Esophagus muscularis mucosa (tissue), 4 donors: ENCODE measurements at regions not wholly inside any gene's neighbourhood (a gene's known extent, or its start where the extent isn't known, plus 50 kb on each side); places are given as distances from the start of the nearest gene placed in this dataset.

Experiments used
- DNase-seq: peaks from one replicate; pipeline ENCODE4 v3.0.0-alpha.2; 2017; ENCODE audit errors: extremely low spot score
- H3K27ac ChIP-seq, 4 donors: fragments of 200-600 bp; sonication (generic); replicated peaks in 1 of 4; 1 replicate in 3 of 4; 2 replicates in 1 of 4; pipeline ENCODE4 v1.5.1; 2016 to 2019; ENCODE audit warnings: mild to moderate bottlenecking in 1 of 4
- H3K27me3 ChIP-seq, 4 donors: fragments of 200-600 bp; sonication (generic); one replicate each; pipeline versions ENCODE4 v1.5.1 to v1.6.0; 2016 to 2019
- H3K36me3 ChIP-seq, 4 donors: fragments of 200-600 bp; sonication (generic); one replicate each; pipeline ENCODE4 v1.5.1; 2016 to 2019
- H3K4me1 ChIP-seq, 4 donors: fragments of 200-600 bp; sonication (generic); one replicate each; pipeline ENCODE4 v1.5.1; 2016 to 2019
- H3K4me3 ChIP-seq, 4 donors: fragments of 200-600 bp; sonication (generic); 1 replicate in 2 of 4; 2 replicates in 2 of 4; pipeline ENCODE4 v1.5.1; 2016 to 2019; ENCODE audit warnings: mild to moderate bottlenecking in 4 of 4, moderate library complexity in 1 of 4
- H3K9me3 ChIP-seq, 4 donors: fragments of 200-600 bp; sonication (generic); 1 replicate in 3 of 4; 2 replicates in 1 of 4; pipeline ENCODE4 v1.5.1; 2016 to 2019
- EP300 ChIP-seq: sonication (generic); formaldehyde crosslinking; IDR thresholded peaks from one replicate; pipeline ENCODE4 v1.6.1; 2017; ENCODE audit warnings: antibody characterized with exemption
- POLR2A ChIP-seq: fragments of 450-650 bp; IDR thresholded peaks from one replicate; pipeline ENCODE4 v1.6.1; 2017; ENCODE audit warnings: antibody characterized with exemption, moderate library complexity, mild to moderate bottlenecking, low read depth
- POLR2AphosphoS5 ChIP-seq, 2 donors: sonication (generic); formaldehyde crosslinking; IDR thresholded peaks; one replicate each; pipeline ENCODE4 v1.6.1; 2017; ENCODE audit warnings: antibody characterized with exemption in 2 of 2
- WGBS: methylation state at CpG from one replicate; pipeline ENCODE4 v1.1.5; 2018; 5-methylcytosine and 5-hydroxymethylcytosine counted together
- intact Hi-C: fragments of 100-400 bp; cut with DNase I; formaldehyde crosslinking; loops from one replicate; pipeline ENCODE4 v1.15.1; 2023
- TF ChIP-seq, protein P1 (sequence below), 3 experiments: fragments of 200-600 bp in 2 of 3; fragments of 450-650 bp in 1 of 3; sonication (generic) in 2 of 3; IDR thresholded peaks; one replicate each; pipeline ENCODE4 v1.5.1; 2017 to 2019; ENCODE audit warnings: antibody characterized with exemption in 3 of 3, mild to moderate bottlenecking in 2 of 3, moderate library complexity in 1 of 3

DNA sequence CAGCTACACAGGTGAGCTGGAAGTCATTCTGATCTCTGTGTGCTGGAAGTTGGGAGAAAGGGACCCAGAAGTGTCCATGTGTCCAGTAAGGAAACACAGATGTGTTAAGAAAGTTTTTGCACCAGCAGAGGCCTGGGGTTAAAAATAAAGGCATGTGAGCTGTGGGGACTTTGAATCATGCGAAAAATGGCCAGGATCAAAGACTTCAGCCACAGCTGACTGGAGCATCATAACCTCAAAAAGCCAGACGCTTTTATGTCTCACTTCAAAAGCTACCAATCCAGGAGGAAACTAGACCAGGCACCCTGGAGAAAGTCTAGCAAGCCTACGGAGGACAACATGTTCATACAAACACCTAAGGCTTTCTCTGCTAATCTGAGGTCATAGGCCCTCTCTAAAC, 503.6 kb upstream of the REG3G start:
- Histone ChIP-seq H3K27ac (no peak overlapping the region), H3K4me3 (no peak overlapping the region), H3K27me3 (no peaks in the 10 kb centered on the region), H3K4me1 (no peaks in the 10 kb centered on the region), H3K36me3 (no peaks in the 10 kb centered on the region), H3K9me3 (no peaks in the 10 kb centered on the region)
- intact Hi-C loops, result no loop called here
- 87% methylated on average over 3 of the region's 3 CpGs for WGBS
- DNase-seq, result no peak
- TF ChIP-seq EP300, result no peak
- no peak for TF ChIP-seq POLR2A
- TF ChIP-seq, protein P1, sequence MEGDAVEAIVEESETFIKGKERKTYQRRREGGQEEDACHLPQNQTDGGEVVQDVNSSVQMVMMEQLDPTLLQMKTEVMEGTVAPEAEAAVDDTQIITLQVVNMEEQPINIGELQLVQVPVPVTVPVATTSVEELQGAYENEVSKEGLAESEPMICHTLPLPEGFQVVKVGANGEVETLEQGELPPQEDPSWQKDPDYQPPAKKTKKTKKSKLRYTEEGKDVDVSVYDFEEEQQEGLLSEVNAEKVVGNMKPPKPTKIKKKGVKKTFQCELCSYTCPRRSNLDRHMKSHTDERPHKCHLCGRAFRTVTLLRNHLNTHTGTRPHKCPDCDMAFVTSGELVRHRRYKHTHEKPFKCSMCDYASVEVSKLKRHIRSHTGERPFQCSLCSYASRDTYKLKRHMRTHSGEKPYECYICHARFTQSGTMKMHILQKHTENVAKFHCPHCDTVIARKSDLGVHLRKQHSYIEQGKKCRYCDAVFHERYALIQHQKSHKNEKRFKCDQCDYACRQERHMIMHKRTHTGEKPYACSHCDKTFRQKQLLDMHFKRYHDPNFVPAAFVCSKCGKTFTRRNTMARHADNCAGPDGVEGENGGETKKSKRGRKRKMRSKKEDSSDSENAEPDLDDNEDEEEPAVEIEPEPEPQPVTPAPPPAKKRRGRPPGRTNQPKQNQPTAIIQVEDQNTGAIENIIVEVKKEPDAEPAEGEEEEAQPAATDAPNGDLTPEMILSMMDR (IDR thresholded peaks at IDR 0.05), result no peak
- no peak for TF ChIP-seq POLR2AphosphoS5 (IDR thresholded peaks at IDR 0.05)

DNA sequence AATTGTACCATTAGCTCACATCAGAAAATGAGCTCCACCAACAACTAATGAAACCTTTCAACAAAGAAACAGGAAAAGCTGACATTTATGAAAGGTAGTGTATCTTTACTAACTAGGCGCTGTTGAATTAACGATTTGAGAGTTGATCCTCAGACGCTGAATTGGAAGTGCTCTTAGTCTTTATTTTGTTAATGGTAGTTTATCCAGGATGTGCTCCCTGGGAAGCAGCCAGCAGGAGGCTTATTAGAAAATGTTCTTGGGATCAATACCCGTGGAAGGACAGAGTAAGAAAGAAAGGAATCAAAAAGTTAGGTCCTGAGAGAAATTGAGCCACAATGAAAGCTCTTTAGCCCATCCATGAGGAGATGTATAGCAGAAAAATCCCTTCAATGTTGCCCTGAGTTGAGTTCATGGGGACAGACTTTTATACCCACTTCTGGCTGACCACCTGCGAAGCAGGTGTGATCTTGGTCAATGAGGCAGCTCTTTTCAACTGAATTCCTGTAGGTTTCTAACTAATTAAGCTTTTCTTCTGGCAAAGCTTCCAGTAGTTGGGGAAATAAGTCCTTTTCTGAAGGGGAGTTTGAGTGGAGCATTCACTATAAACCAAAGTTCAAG, 492.6 kb upstream of the REG3G start:
- Histone ChIP-seq H3K27ac (no peak overlapping the region), H3K9me3 (no peaks in the 10 kb centered on the region), H3K4me1 (no peaks in the 10 kb centered on the region), H3K4me3 (no peak overlapping the region), H3K36me3 (no peaks in the 10 kb centered on the region), H3K27me3 (no peaks in the 10 kb centered on the region)
- intact Hi-C loops, result no loop called here
- WGBS, result 39% methylated on average over 5 of the region's 5 CpGs
- TF ChIP-seq, protein P1 (IDR thresholded peaks at IDR 0.05), result no peak
- no peak for TF ChIP-seq EP300
- no peak for TF ChIP-seq POLR2A
- TF ChIP-seq POLR2AphosphoS5 (IDR thresholded peaks at IDR 0.05), result no peak
- no peak for DNase-seq

DNA sequence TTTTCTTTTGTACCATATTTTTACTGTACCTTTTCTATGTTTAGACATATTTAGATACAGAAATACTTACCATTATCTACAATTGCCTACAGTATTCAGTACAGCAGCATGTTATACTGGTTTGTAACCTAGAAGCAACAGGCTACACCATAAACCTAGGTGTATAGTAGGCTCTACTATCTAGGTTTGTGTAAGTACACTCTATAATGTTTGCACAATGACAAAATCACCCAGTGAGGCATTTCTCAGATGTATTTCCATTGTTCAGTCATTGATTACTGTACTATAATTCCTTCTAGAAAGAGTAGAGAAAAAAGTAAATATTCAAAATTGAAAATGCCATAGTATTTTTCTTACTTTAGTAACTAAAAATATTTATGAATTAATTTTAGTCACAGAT, 490.1 kb upstream of the REG3G start:
- no peak overlapping the region for H3K4me3 ChIP-seq
- DNase-seq, result no peak
- no peaks in the 10 kb centered on the region for H3K27me3 ChIP-seq
- no peaks in the 10 kb centered on the region for H3K36me3 ChIP-seq
- TF ChIP-seq, protein P1 (IDR thresholded peaks at IDR 0.05), result no peak
- no peak for TF ChIP-seq POLR2A
- TF ChIP-seq EP300, result no peak
- TF ChIP-seq POLR2AphosphoS5 (IDR thresholded peaks at IDR 0.05), result no peak
- intact Hi-C loops, result no loop called here
- no peaks in the 10 kb centered on the region for H3K4me1 ChIP-seq
- no peaks in the 10 kb centered on the region for H3K9me3 ChIP-seq
- no peak overlapping the region for H3K27ac ChIP-seq

DNA sequence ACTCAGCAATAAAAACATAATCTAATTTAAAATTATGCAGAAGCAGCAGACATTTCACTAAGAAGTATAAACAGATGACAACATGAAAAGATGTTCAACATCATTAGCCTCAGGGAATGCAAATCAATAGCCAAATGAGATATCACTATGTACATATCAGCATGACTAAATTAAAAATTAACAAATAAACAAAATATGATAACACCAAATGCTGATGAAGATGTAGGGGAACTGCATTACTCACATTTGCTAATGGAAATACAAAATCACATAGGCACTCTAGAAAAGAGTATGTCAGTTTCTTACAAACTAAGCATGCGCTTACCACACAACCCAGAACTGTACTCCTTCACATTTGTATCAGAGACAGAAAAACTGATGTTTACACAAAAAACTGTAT, 487.2 kb upstream of the REG3G start:
- H3K9me3 ChIP-seq, result peaks cover 0 to 11% (median 3%) of the 10 kb centered on the region in 4 donors
- H3K27ac ChIP-seq, result no peak overlapping the region
- intact Hi-C loops, result no loop called here
- DNase-seq, result no peak
- TF ChIP-seq EP300 (no peak), POLR2AphosphoS5 (IDR thresholded peaks at IDR 0.05) (no peak), POLR2A (no peak)
- TF ChIP-seq, protein P1 (IDR thresholded peaks at IDR 0.05), result no peak
- H3K4me1 ChIP-seq, result no peaks in the 10 kb centered on the region
- no peaks in the 10 kb centered on the region for H3K27me3 ChIP-seq
- WGBS, result 96% methylated on average over 1 of the region's 1 CpG
- no peaks in the 10 kb centered on the region for H3K36me3 ChIP-seq
- no peak overlapping the region for H3K4me3 ChIP-seq

DNA sequence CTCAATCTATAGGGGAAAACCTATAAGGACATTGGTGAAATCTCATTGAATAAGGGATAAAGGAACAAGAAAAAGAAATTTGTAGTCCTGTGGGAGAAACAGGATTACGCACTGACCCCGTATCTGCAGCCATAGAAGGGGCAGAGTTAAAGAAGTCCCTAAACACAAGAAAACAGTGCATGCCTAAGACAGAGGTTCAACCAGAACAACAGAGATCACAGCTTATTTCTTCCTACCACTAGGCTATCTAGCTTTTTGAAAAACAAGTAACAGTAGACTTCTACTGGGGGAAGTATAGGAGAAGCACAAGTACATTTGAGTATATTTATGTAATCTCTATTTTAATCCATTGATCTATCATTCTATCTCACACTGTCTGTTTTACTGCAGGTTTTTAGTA, 485.2 kb upstream of the REG3G start:
- DNase-seq, result no peak
- no peak overlapping the region for H3K4me3 ChIP-seq
- TF ChIP-seq POLR2AphosphoS5 (IDR thresholded peaks at IDR 0.05), result no peak
- no peak for TF ChIP-seq EP300
- TF ChIP-seq POLR2A, result no peak
- TF ChIP-seq, protein P1 (IDR thresholded peaks at IDR 0.05), result no peak
- intact Hi-C loops, result no loop called here
- no peak overlapping the region for H3K27ac ChIP-seq
- H3K27me3 ChIP-seq, result no peaks in the 10 kb centered on the region
- H3K9me3 ChIP-seq, result peaks cover 0 to 11% (median 3%) of the 10 kb centered on the region in 4 donors
- no peaks in the 10 kb centered on the region for H3K36me3 ChIP-seq
- WGBS, result 43% methylated on average over 2 of the region's 2 CpGs
- H3K4me1 ChIP-seq, result no peaks in the 10 kb centered on the region
